ENCODE measurements at regions not wholly inside any gene's neighbourhood (a gene's known extent, or its start where the extent isn't known, plus 50 kb on each side); places are given as distances from the start of the nearest gene placed in this dataset.

- Histone ChIP-seq H3K9me3 (ENCODE audit: insufficient read depth, low read depth) (no peaks in the 10 kb centered on the region), H3F3A (ENCODE audit: insufficient read depth, low read depth) (no peaks in the 10 kb centered on the region), H3K27me3 (ENCODE audit: insufficient read depth, low read depth) (no peaks in the 10 kb centered on the region), H3K79me2 (ENCODE audit: low read depth) (no peaks in the 10 kb centered on the region), H3K4me1 (replicated peaks; ENCODE audit: insufficient read depth) (no peaks in the 10 kb centered on the region), H3K4me3 (no peak overlapping the region), H3K4me2 (no peak overlapping the region), H2AFZ (no peak overlapping the region; the same call in 1 of the 2 replicates), H3K36me3 (ENCODE audit: low read depth) (no peaks in the 10 kb centered on the region), H3K9me2 (ENCODE audit: insufficient read depth) (no peaks in the 10 kb centered on the region), H4K20me1 (ENCODE audit: insufficient read depth) (no peaks in the 10 kb centered on the region), H3K27ac (no peak overlapping the region)
- ChIA-PET POLR2A (ENCODE audit: unreplicated experiment) (no interaction called here), CTCF (no interaction called here)
- TF ChIP-seq CTCF (conservative IDR thresholded peaks at IDR 0.05), result no peak
- no peak for TF ChIP-seq EZH2 (IDR thresholded peaks at IDR 0.05; ENCODE audit: low read depth)
- intact Hi-C loops (cut with micrococcal nuclease; ENCODE audit: unreplicated experiment), result no loop called here
- BruUV-seq (replicated peaks), result no TSS peak
- no peak for DNase-seq
These were observed 410.1 kb downstream of the ARL4A start for GRCh38 chr7:13097499-13097898.

GRCh38 chr7:13098161-13098560 lies 410.7 kb downstream of the ARL4A start:
- H3F3A ChIP-seq (ENCODE audit: insufficient read depth, low read depth), result no peaks in the 10 kb centered on the region
- no peaks in the 10 kb centered on the region for H3K36me3 ChIP-seq (ENCODE audit: low read depth)
- H3K27me3 ChIP-seq (ENCODE audit: insufficient read depth, low read depth), result no peaks in the 10 kb centered on the region
- peak overlapping the region; percentile 40; the same call in 1 of the 2 replicates for H2AFZ ChIP-seq
- no peak for TF ChIP-seq EZH2 (IDR thresholded peaks at IDR 0.05; ENCODE audit: low read depth)
- no peak for TF ChIP-seq CTCF (conservative IDR thresholded peaks at IDR 0.05)
- no peaks in the 10 kb centered on the region for H4K20me1 ChIP-seq (ENCODE audit: insufficient read depth)
- no TSS peak for BruUV-seq (replicated peaks)
- no peak for DNase-seq
- H3K27ac ChIP-seq, result no peak overlapping the region
- CTCF ChIA-PET, result no interaction called here
- H3K9me3 ChIP-seq (ENCODE audit: insufficient read depth, low read depth), result no peaks in the 10 kb centered on the region
- H3K4me2 ChIP-seq, result no peak overlapping the region
- intact Hi-C loops (cut with micrococcal nuclease; ENCODE audit: unreplicated experiment), result no loop called here
- no peaks in the 10 kb centered on the region for H3K4me1 ChIP-seq (replicated peaks; ENCODE audit: insufficient read depth)
- POLR2A ChIA-PET (ENCODE audit: unreplicated experiment), result no interaction called here
- H3K9me2 ChIP-seq (ENCODE audit: insufficient read depth), result no peaks in the 10 kb centered on the region
- H3K79me2 ChIP-seq (ENCODE audit: low read depth), result no peaks in the 10 kb centered on the region
- no peak overlapping the region for H3K4me3 ChIP-seq

GRCh38 chr7:13099154-13099795 lies 411.8 kb downstream of the ARL4A start:
- Histone ChIP-seq H4K20me1 (ENCODE audit: insufficient read depth) (no peaks in the 10 kb centered on the region), H3K9me2 (ENCODE audit: insufficient read depth) (no peaks in the 10 kb centered on the region), H2AFZ (no peak overlapping the region), H3K36me3 (ENCODE audit: low read depth) (no peaks in the 10 kb centered on the region), H3K4me2 (no peak overlapping the region), H3K79me2 (ENCODE audit: low read depth) (no peaks in the 10 kb centered on the region), H3F3A (ENCODE audit: insufficient read depth, low read depth) (no peaks in the 10 kb centered on the region), H3K27ac (no peak overlapping the region), H3K9me3 (ENCODE audit: insufficient read depth, low read depth) (no peaks in the 10 kb centered on the region), H3K4me1 (replicated peaks; ENCODE audit: insufficient read depth) (0 out of 2 replicates have a peak, but pooled peaks cover 6% of the 10 kb centered on the region), H3K27me3 (ENCODE audit: insufficient read depth, low read depth) (no peaks in the 10 kb centered on the region), H3K4me3 (no peak overlapping the region)
- ChIA-PET CTCF (no interaction called here), POLR2A (ENCODE audit: unreplicated experiment) (no interaction called here)
- DNase-seq, result no peak
- TF ChIP-seq CTCF (conservative IDR thresholded peaks at IDR 0.05), result no peak
- TF ChIP-seq EZH2 (IDR thresholded peaks at IDR 0.05; ENCODE audit: low read depth), result no peak
- BruUV-seq (replicated peaks), result no TSS peak
- intact Hi-C loops (cut with micrococcal nuclease; ENCODE audit: unreplicated experiment), result no loop called here

All from PC-9 (cell line).